ENCODE measurements at regions not wholly inside any gene's neighbourhood (a gene's known extent, or its start where the extent isn't known, plus 50 kb on each side); places are given as distances from the start of the nearest gene placed in this dataset.

- no peak overlapping the region for H3K27ac ChIP-seq
- no peak for TF ChIP-seq ZFX (IDR thresholded peaks at IDR 0.05)
- TF ChIP-seq CTCF (conservative IDR thresholded peaks at IDR 0.05), result no peak
Observed at GRCh38 chr3:25335356-25335755, 92.7 kb upstream of the RARB start.

GRCh38 chr3:25338158-25338725 lies 89.8 kb upstream of the RARB start:
- H3K27ac ChIP-seq, result no peak overlapping the region
- no peak for TF ChIP-seq ZFX (IDR thresholded peaks at IDR 0.05)
- TF ChIP-seq CTCF (conservative IDR thresholded peaks at IDR 0.05), result no peak

- TF ChIP-seq ZFX (IDR thresholded peaks at IDR 0.05) (no peak), CTCF (conservative IDR thresholded peaks at IDR 0.05) (no peak)
- H3K27ac ChIP-seq, result no peak overlapping the region
Observed at GRCh38 chr3:25339225-25339624, 88.8 kb upstream of the RARB start.

GRCh38 chr3:25344670-25345069 lies 83.4 kb upstream of the RARB start:
- no peak for TF ChIP-seq CTCF (conservative IDR thresholded peaks at IDR 0.05)
- no peak for TF ChIP-seq ZFX (IDR thresholded peaks at IDR 0.05)

GRCh38 chr3:25349095-25349494 lies 79.0 kb upstream of the RARB start:
- TF ChIP-seq ZFX (IDR thresholded peaks at IDR 0.05) (no peak), CTCF (conservative IDR thresholded peaks at IDR 0.05) (no peak)
- H3K27ac ChIP-seq, result no peak overlapping the region

More at GRCh38 chr3:25344670-25345069, 83.4 kb upstream of the RARB start:
- no peak overlapping the region for H3K27ac ChIP-seq

- H3K27ac ChIP-seq, result no peak overlapping the region
- no peak for TF ChIP-seq CTCF (conservative IDR thresholded peaks at IDR 0.05)
- TF ChIP-seq ZFX (IDR thresholded peaks at IDR 0.05), result no peak
Observed at GRCh38 chr3:25349828-25350724, 78.0 kb upstream of the RARB start.

- TF ChIP-seq CTCF (conservative IDR thresholded peaks at IDR 0.05) (no peak), ZFX (IDR thresholded peaks at IDR 0.05) (no peak)
- no peak overlapping the region for H3K27ac ChIP-seq
Observed at GRCh38 chr3:25350725-25351114, 77.3 kb upstream of the RARB start.

Data from C4-2B (cell line).